H9 (cell line): ENCODE measurements at regions not wholly inside any gene's neighbourhood (a gene's known extent, or its start where the extent isn't known, plus 50 kb on each side); places are given as distances from the start of the nearest gene placed in this dataset.

Experiments used
- DNase-seq: peaks from one replicate; pipeline ENCODE4 v3.0.0-alpha.2; 2017
- H2AFZ ChIP-seq: one replicate; pipeline ENCODE4 v1.6.1; 2013; ENCODE audit warnings: mild to moderate bottlenecking, low read length, control low read depth, moderate library complexity
- H2AK5ac ChIP-seq: 2 replicates; pipeline ENCODE4 v1.6.1; 2013; ENCODE audit warnings: low read length, control low read depth, mixed read lengths; ENCODE audit not compliant: insufficient read length
- H2BK120ac ChIP-seq: one replicate; pipeline ENCODE4 v1.6.1; 2013; ENCODE audit warnings: low read depth, mild to moderate bottlenecking, low read length, control low read depth, inconsistent platforms; ENCODE audit not compliant: poor library complexity, severe bottlenecking
- H2BK12ac ChIP-seq: 2 replicates; pipeline ENCODE4 v1.6.1; 2013; ENCODE audit warnings: low read length, control low read depth, mixed read lengths, low read depth; ENCODE audit not compliant: insufficient read length
- H2BK15ac ChIP-seq: 2 replicates; pipeline ENCODE4 v1.6.1; 2013; ENCODE audit warnings: low read depth, low read length, control low read depth
- H2BK20ac ChIP-seq: one replicate; pipeline ENCODE4 v1.6.1; 2013; ENCODE audit warnings: low read depth, mild to moderate bottlenecking, low read length, control low read depth, inconsistent platforms; ENCODE audit not compliant: poor library complexity, severe bottlenecking
- H2BK5ac ChIP-seq: 2 replicates; pipeline ENCODE4 v1.6.1; 2013; ENCODE audit warnings: low read length, control low read depth, mixed read lengths; ENCODE audit not compliant: insufficient read length
- H3K14ac ChIP-seq: 2 replicates; pipeline ENCODE4 v1.6.1; 2013; ENCODE audit warnings: low read length, control low read depth; ENCODE audit not compliant: insufficient read depth
- H3K18ac ChIP-seq: 2 replicates; pipeline ENCODE4 v1.6.1; 2013; ENCODE audit warnings: low read depth, mild to moderate bottlenecking, mixed read lengths, low read length, control low read depth; ENCODE audit not compliant: insufficient read length
- H3K23ac ChIP-seq: 2 replicates; pipeline ENCODE4 v1.6.1; 2013; ENCODE audit warnings: low read length, control low read depth, mixed read lengths, low read depth; ENCODE audit not compliant: insufficient read length
- H3K23me2 ChIP-seq: 2 replicates; pipeline ENCODE4 v1.6.1; 2013; ENCODE audit warnings: low read depth, mild to moderate bottlenecking, mixed read lengths, low read length, control low read depth; ENCODE audit not compliant: insufficient read length, poor library complexity, severe bottlenecking
- H3K27ac ChIP-seq: 2 replicates; pipeline ENCODE4 v1.5.1; 2013; ENCODE audit warnings: low read length, control low read depth, mixed read lengths, low read depth; ENCODE audit not compliant: insufficient read length
- H3K27me3 ChIP-seq: 2 replicates; pipeline ENCODE4 v1.6.1; 2013; ENCODE audit warnings: low read length, control low read depth, inconsistent platforms; ENCODE audit not compliant: insufficient read depth
- H3K4ac ChIP-seq: 2 replicates; pipeline ENCODE4 v1.6.1; 2013; ENCODE audit warnings: low read depth, mild to moderate bottlenecking, control low read depth, inconsistent platforms, low read length, moderate library complexity
- H3K4me1 ChIP-seq: 2 replicates; pipeline ENCODE4 v1.6.1; 2013; ENCODE audit warnings: low read length, control low read depth, inconsistent platforms; ENCODE audit not compliant: insufficient read depth
- H3K4me2 ChIP-seq: 2 replicates; pipeline ENCODE4 v1.6.1; 2013; ENCODE audit warnings: low read length, control low read depth, mixed read lengths; ENCODE audit not compliant: insufficient read length, insufficient read depth
- H3K56ac ChIP-seq: 2 replicates; pipeline ENCODE4 v1.6.1; 2013; ENCODE audit warnings: low read depth, mild to moderate bottlenecking, mixed read lengths, low read length, control low read depth; ENCODE audit not compliant: insufficient read length
- H3K79me1 ChIP-seq: 2 replicates; pipeline ENCODE4 v1.6.1; 2013; ENCODE audit warnings: low read depth, mild to moderate bottlenecking, moderate library complexity, low read length, control low read depth, inconsistent platforms; ENCODE audit not compliant: insufficient read depth, poor library complexity, severe bottlenecking
- H3K79me2 ChIP-seq: 2 replicates; pipeline ENCODE4 v1.6.1; 2013; ENCODE audit warnings: low read length, control low read depth, inconsistent platforms; ENCODE audit not compliant: insufficient read depth
- H3K9ac ChIP-seq: 2 replicates; pipeline ENCODE4 v1.6.1; 2013; ENCODE audit warnings: low read length, control low read depth, mixed read lengths; ENCODE audit not compliant: insufficient read length; ENCODE audit errors: extremely low read depth
- H3K9me3 ChIP-seq: one replicate; pipeline ENCODE4 v1.6.1; 2013; ENCODE audit warnings: low read depth, low read length, inconsistent platforms; ENCODE audit not compliant: control insufficient read depth
- H3T11ph ChIP-seq: one replicate; pipeline ENCODE4 v1.6.1; 2013; ENCODE audit warnings: mild to moderate bottlenecking, low read length, control low read depth, inconsistent platforms
- H4K20me1 ChIP-seq: one replicate; pipeline ENCODE4 v1.6.1; 2013; ENCODE audit not compliant: control insufficient read depth, insufficient read length, insufficient read depth
- H4K5ac ChIP-seq: 2 replicates; pipeline ENCODE4 v1.6.1; 2013; ENCODE audit warnings: low read depth, mild to moderate bottlenecking, mixed read lengths, low read length, control low read depth; ENCODE audit not compliant: insufficient read length
- H4K8ac ChIP-seq: replicated peaks from 2 replicates; pipeline ENCODE4 v1.6.1; 2013; ENCODE audit warnings: low read length, control low read depth, mixed read lengths, low read depth; ENCODE audit not compliant: insufficient read length
- H4K91ac ChIP-seq: 2 replicates; pipeline ENCODE4 v1.6.1; 2013; ENCODE audit warnings: low read depth, mild to moderate bottlenecking, moderate library complexity, mixed read lengths, low read length, control low read depth; ENCODE audit not compliant: insufficient read length
- H3K27ac Mint-ChIP-seq, 3 experiments: 2 replicates in 2 of 3; 3 replicates in 1 of 3; pipeline ENCODE4 v1.8.0; 2020 to 2021; ENCODE audit warnings: mixed read lengths in 3 of 3, mild to moderate bottlenecking in 1 of 3, moderate library complexity in 1 of 3
- H3K27me3 Mint-ChIP-seq: 2 replicates; pipeline ENCODE4 v1.8.0; 2021; ENCODE audit warnings: low read depth, mild to moderate bottlenecking, moderate library complexity, mixed read lengths
- H3K36me3 Mint-ChIP-seq, 3 experiments: 2 replicates in 2 of 3; 3 replicates in 1 of 3; pipeline ENCODE4 v1.8.0; 2020 to 2021; ENCODE audit warnings: low read depth in 3 of 3, mixed read lengths in 3 of 3; ENCODE audit not compliant: insufficient read depth in 1 of 3
- H3K4me1 Mint-ChIP-seq, 2 experiments: 2 replicates each; pipeline ENCODE4 v1.8.0; 2020; ENCODE audit warnings: mixed read lengths in 2 of 2
- H3K4me3 Mint-ChIP-seq, 2 experiments: 2 replicates in 1 of 2; 3 replicates in 1 of 2; pipeline ENCODE4 v1.8.0; 2020 to 2021; ENCODE audit warnings: mild to moderate bottlenecking in 2 of 2, mixed read lengths in 2 of 2, moderate library complexity in 1 of 2
- H3K9me3 Mint-ChIP-seq, 2 experiments: 2 replicates in 1 of 2; 3 replicates in 1 of 2; pipeline ENCODE4 v1.8.0; 2020; ENCODE audit warnings: mild to moderate bottlenecking in 2 of 2, mixed read lengths in 2 of 2, moderate library complexity in 1 of 2
- WGBS: extraction: QIAGEN DNeasy Blood & Tissue Kit; methylation state at CpG from one replicate; pipeline ENCODE4 v1.1.7; 2013; ENCODE audit warnings: missing lambda C conversion rate, low lambda C conversion rate, mixed read lengths; ENCODE audit not compliant: insufficient read length; ENCODE audit errors: extremely low coverage; 5-methylcytosine and 5-hydroxymethylcytosine counted together
- TF ChIP-seq, protein P1 (sequence below): fragments of 200-600 bp; sonication (generic); conservative IDR thresholded peaks from 3 replicates; pipeline ENCODE4 v1.8.0; 2021; ENCODE audit warnings: antibody characterized with exemption, mild to moderate bottlenecking

DNA sequence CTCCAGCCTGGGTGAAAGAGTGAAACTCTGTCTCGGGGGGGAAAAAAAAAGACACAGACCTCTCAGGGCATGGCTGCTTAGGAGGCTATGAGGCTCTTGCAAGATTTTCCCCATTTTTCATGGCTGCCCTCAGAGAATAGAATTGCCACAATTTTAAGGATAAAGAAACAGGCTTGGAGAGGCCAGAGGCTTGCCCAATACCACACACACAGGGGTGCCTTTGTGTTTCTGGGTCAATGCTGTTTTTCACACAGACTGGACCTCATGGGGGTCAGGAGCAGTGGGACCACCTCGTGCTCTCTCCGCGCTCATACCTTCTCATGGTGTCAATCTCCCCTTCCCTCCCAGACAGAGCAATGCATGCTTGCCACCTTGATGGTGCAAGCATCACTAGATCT, 65.4 kb upstream of the ST3GAL5 start:
- Mint-ChIP-seq H3K27me3 (peaks cover 3% of the 10 kb centered on the region; the same call in 1 of the 2 replicates), H3K27ac (no peak overlapping the region; a peak in 1 of 7 replicates), H3K36me3 (no peaks in the 10 kb centered on the region), H3K4me3 (no peak overlapping the region), H3K9me3 (peaks cover 0 to 3% of the 10 kb centered on the region in 2 experiments; a peak in 1 of 5 replicates), H3K4me1 (peaks cover 13 to 17% of the 10 kb centered on the region in 2 experiments)
- Histone ChIP-seq H3K4me2 (no peak overlapping the region), H2BK15ac (no peak overlapping the region), H2BK5ac (no peak overlapping the region), H3K9me3 (no peaks in the 10 kb centered on the region), H3K56ac (no peak overlapping the region), H2BK12ac (no peak overlapping the region), H2AK5ac (no peak overlapping the region), H3K23ac (no peak overlapping the region), H3K14ac (no peak overlapping the region), H3K4me1 (peaks cover 4% of the 10 kb centered on the region; the same call in 1 of the 2 replicates), H4K8ac (no peak overlapping the region), H2AFZ (no peak overlapping the region), H3T11ph (no peak overlapping the region), H4K91ac (no peak overlapping the region), H3K23me2 (no peaks in the 10 kb centered on the region), H3K27me3 (no peaks in the 10 kb centered on the region; the same call in 1 of the 2 replicates), H2BK20ac (no peak overlapping the region), H3K79me2 (no peaks in the 10 kb centered on the region), H4K5ac (no peak overlapping the region), H3K18ac (no peak overlapping the region), H4K20me1 (no peaks in the 10 kb centered on the region), H2BK120ac (no peak overlapping the region), H3K4ac (no peak overlapping the region), H3K9ac (no peak overlapping the region), H3K79me1 (no peaks in the 10 kb centered on the region), H3K27ac (no peak overlapping the region)
- TF ChIP-seq, protein P1, sequence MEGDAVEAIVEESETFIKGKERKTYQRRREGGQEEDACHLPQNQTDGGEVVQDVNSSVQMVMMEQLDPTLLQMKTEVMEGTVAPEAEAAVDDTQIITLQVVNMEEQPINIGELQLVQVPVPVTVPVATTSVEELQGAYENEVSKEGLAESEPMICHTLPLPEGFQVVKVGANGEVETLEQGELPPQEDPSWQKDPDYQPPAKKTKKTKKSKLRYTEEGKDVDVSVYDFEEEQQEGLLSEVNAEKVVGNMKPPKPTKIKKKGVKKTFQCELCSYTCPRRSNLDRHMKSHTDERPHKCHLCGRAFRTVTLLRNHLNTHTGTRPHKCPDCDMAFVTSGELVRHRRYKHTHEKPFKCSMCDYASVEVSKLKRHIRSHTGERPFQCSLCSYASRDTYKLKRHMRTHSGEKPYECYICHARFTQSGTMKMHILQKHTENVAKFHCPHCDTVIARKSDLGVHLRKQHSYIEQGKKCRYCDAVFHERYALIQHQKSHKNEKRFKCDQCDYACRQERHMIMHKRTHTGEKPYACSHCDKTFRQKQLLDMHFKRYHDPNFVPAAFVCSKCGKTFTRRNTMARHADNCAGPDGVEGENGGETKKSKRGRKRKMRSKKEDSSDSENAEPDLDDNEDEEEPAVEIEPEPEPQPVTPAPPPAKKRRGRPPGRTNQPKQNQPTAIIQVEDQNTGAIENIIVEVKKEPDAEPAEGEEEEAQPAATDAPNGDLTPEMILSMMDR: no peak
- no peak for DNase-seq
- WGBS: no CpG with 5 or more reads among the region's 4 CpGs
